KMS-11 (cell line): ENCODE measurements at regions not wholly inside any gene's neighbourhood (a gene's known extent, or its start where the extent isn't known, plus 50 kb on each side); places are given as distances from the start of the nearest gene placed in this dataset.

Source experiments
- H2AFZ ChIP-seq: fragments of 200-600 bp; sonication (generic); 2 replicates; pipeline ENCODE4 v1.6.1; 2016; ENCODE audit warnings: antibody characterized with exemption, mixed run types, low read depth
- H3K27ac ChIP-seq: fragments of 200-600 bp; sonication (generic); 2 replicates; pipeline ENCODE4 v1.6.1; 2016; ENCODE audit warnings: mild to moderate bottlenecking, mixed run types
- H3K27me3 ChIP-seq: fragments of 200-600 bp; sonication (generic); 2 replicates; pipeline ENCODE4 v1.6.1; 2017; ENCODE audit warnings: mild to moderate bottlenecking, low read depth, mixed run types, moderate library complexity; ENCODE audit not compliant: insufficient read depth
- H3K36me3 ChIP-seq: fragments of 200-600 bp; sonication (generic); 2 replicates; pipeline ENCODE4 v1.6.1; 2017; ENCODE audit warnings: mild to moderate bottlenecking, mixed run types; ENCODE audit not compliant: insufficient read depth
- H3K4me1 ChIP-seq: fragments of 200-600 bp; sonication (generic); 2 replicates; pipeline ENCODE4 v1.6.1; 2016; ENCODE audit warnings: mild to moderate bottlenecking, low read depth, mixed run types; ENCODE audit not compliant: poor library complexity, severe bottlenecking
- H3K4me2 ChIP-seq: fragments of 200-600 bp; sonication (generic); 2 replicates; pipeline ENCODE4 v1.7.0; 2016; ENCODE audit warnings: mild to moderate bottlenecking, mixed run types
- H3K4me3 ChIP-seq: fragments of 200-600 bp; sonication (generic); IDR thresholded peaks from 2 replicates; pipeline ENCODE4 v1.6.1; 2017; ENCODE audit warnings: low read depth, low read length, mixed read lengths; ENCODE audit not compliant: insufficient read depth
- H3K79me2 ChIP-seq: fragments of 200-600 bp; sonication (generic); 2 replicates; pipeline ENCODE4 v1.6.1; 2016; ENCODE audit warnings: low read depth, mixed run types; ENCODE audit not compliant: insufficient read depth
- H3K9ac ChIP-seq: fragments of 200-600 bp; sonication (generic); 2 replicates; pipeline ENCODE4 v1.6.1; 2016; ENCODE audit warnings: mild to moderate bottlenecking, mixed run types
- H4K20me1 ChIP-seq: fragments of 200-600 bp; sonication (generic); 2 replicates; pipeline ENCODE4 v1.6.1; 2016; ENCODE audit warnings: mild to moderate bottlenecking, mixed run types; ENCODE audit not compliant: insufficient read depth
- CTCF ChIP-seq: fragments of 200-600 bp; sonication (generic); conservative IDR thresholded peaks from 2 replicates; pipeline ENCODE4 v1.6.1; 2017; ENCODE audit warnings: low read depth, mild to moderate bottlenecking, antibody characterized with exemption, low read length, moderate library complexity, mixed read lengths

GRCh38 chr21:31573217-31573616 is 86.3 kb upstream of the SOD1 start:
- Histone ChIP-seq H3K36me3 (no peaks in the 10 kb centered on the region), H3K4me2 (no peak overlapping the region), H3K27me3 (no peaks in the 10 kb centered on the region), H3K79me2 (no peaks in the 10 kb centered on the region), H3K27ac (no peak overlapping the region), H4K20me1 (no peaks in the 10 kb centered on the region), H3K9ac (no peak overlapping the region), H3K4me3 (no peak overlapping the region), H3K4me1 (peaks cover 30% of the 10 kb centered on the region), H2AFZ (no peak overlapping the region)
- no peak for TF ChIP-seq CTCF

- Histone ChIP-seq H3K79me2 (no peaks in the 10 kb centered on the region), H3K4me3 (no peak overlapping the region), H3K27ac (peak overlapping the region; percentile 17; the same call in 1 of the 2 replicates), H4K20me1 (no peaks in the 10 kb centered on the region), H3K4me1 (peaks cover 24% of the 10 kb centered on the region), H3K27me3 (no peaks in the 10 kb centered on the region), H3K4me2 (peak overlapping the region; percentile 63), H3K36me3 (no peaks in the 10 kb centered on the region), H2AFZ (no peak overlapping the region), H3K9ac (no peak overlapping the region)
- TF ChIP-seq CTCF: no peak
These were observed 87.6 kb upstream of the SOD1 start for GRCh38 chr21:31571879-31572278.

GRCh38 chr21:31570824-31571566 is 88.5 kb upstream of the SOD1 start:
- Histone ChIP-seq H3K27ac (no peak overlapping the region), H3K4me3 (no peak overlapping the region), H3K9ac (no peak overlapping the region), H3K27me3 (no peaks in the 10 kb centered on the region), H4K20me1 (no peaks in the 10 kb centered on the region), H3K79me2 (no peaks in the 10 kb centered on the region), H3K4me2 (peak overlapping the region; percentile 18; the same call in 1 of the 2 replicates), H3K36me3 (no peaks in the 10 kb centered on the region), H3K4me1 (peaks cover 25% of the 10 kb centered on the region), H2AFZ (no peak overlapping the region)
- no peak for TF ChIP-seq CTCF

GRCh38 chr21:31566611-31567010 is 92.9 kb upstream of the SOD1 start:
- H3K9ac ChIP-seq: no peak overlapping the region
- no peaks in the 10 kb centered on the region for H3K36me3 ChIP-seq
- peaks cover 20% of the 10 kb centered on the region for H3K4me1 ChIP-seq
- H3K27ac ChIP-seq: no peak overlapping the region
- no peak for TF ChIP-seq CTCF
- H2AFZ ChIP-seq: no peak overlapping the region
- no peak overlapping the region for H3K4me3 ChIP-seq
- no peaks in the 10 kb centered on the region for H3K79me2 ChIP-seq
- H3K27me3 ChIP-seq: no peaks in the 10 kb centered on the region
- H3K4me2 ChIP-seq: no peak overlapping the region
- H4K20me1 ChIP-seq: no peaks in the 10 kb centered on the region
